DND-41 (cell line): ENCODE measurements at regions not wholly inside any gene's neighbourhood (a gene's known extent, or its start where the extent isn't known, plus 50 kb on each side); places are given as distances from the start of the nearest gene placed in this dataset.

Experiments
- ATAC-seq: fragments of 200-7000 bp; cut with Tn5 transposase; 3 replicates; pipeline ENCODE4 v1.9.1; 2021; ENCODE audit warnings: low read depth; ENCODE audit not compliant: insufficient read depth
- DNase-seq: peaks from one replicate; pipeline ENCODE4 v3.0.0-alpha.2; 2020
- H2AFZ ChIP-seq: 2 replicates; pipeline ENCODE4 v1.6.0; 2012; ENCODE audit warnings: low read depth, low read length
- H3K27ac ChIP-seq: 2 replicates; pipeline ENCODE4 v1.5.1; 2012; ENCODE audit warnings: low read length, inconsistent platforms
- H3K27me3 ChIP-seq: fragments of 200-600 bp; sonication (generic); 2 replicates; pipeline ENCODE4 v1.6.0; 2012; ENCODE audit warnings: low read length, mild to moderate bottlenecking, inconsistent platforms; ENCODE audit not compliant: insufficient read depth, poor library complexity
- H3K36me3 ChIP-seq: 2 replicates; pipeline ENCODE4 v1.5.1; 2012; ENCODE audit warnings: low read length, inconsistent platforms; ENCODE audit not compliant: insufficient read depth
- H3K4me1 ChIP-seq: 2 replicates; pipeline ENCODE4 v1.5.1; 2012; ENCODE audit warnings: mild to moderate bottlenecking, low read length; ENCODE audit not compliant: insufficient read depth
- H3K4me2 ChIP-seq: 2 replicates; pipeline ENCODE4 v1.6.0; 2012; ENCODE audit warnings: mild to moderate bottlenecking, moderate library complexity, low read length, inconsistent platforms; ENCODE audit not compliant: insufficient read depth
- H3K4me3 ChIP-seq, 2 experiments: fragments of 200-600 bp in 1 of 2; shearing (Covaris generic) in 1 of 2; 2 replicates each; pipeline ENCODE4 v1.5.1; 2012 to 2016; ENCODE audit warnings: inconsistent platforms in 2 of 2, low read length in 2 of 2, mild to moderate bottlenecking in 2 of 2, low read depth in 1 of 2, moderate library complexity in 1 of 2
- H3K79me2 ChIP-seq: 2 replicates; pipeline ENCODE4 v1.6.0; 2012; ENCODE audit warnings: low read length, inconsistent platforms; ENCODE audit not compliant: insufficient read depth
- H3K9ac ChIP-seq: 2 replicates; pipeline ENCODE4 v1.6.0; 2012; ENCODE audit warnings: low read depth, mild to moderate bottlenecking, inconsistent platforms, low read length, moderate library complexity
- H3K9me3 ChIP-seq: 2 replicates; pipeline ENCODE4 v1.5.1; 2012; ENCODE audit warnings: low read length, moderate library complexity, mild to moderate bottlenecking, inconsistent platforms; ENCODE audit not compliant: insufficient read depth, severe bottlenecking
- H4K20me1 ChIP-seq: 2 replicates; pipeline ENCODE4 v1.6.0; 2012; ENCODE audit warnings: low read length; ENCODE audit not compliant: insufficient read depth
- CTCF ChIP-seq: IDR thresholded peaks from 2 replicates; pipeline ENCODE4 v1.5.1; 2012; ENCODE audit warnings: borderline replicate concordance, low read length, moderate library complexity, mild to moderate bottlenecking; ENCODE audit not compliant: poor library complexity, severe bottlenecking; ENCODE audit errors: extremely low read depth
- EZH2 ChIP-seq: IDR thresholded peaks from 3 replicates; pipeline ENCODE4 v1.6.1; 2012; ENCODE audit warnings: borderline replicate concordance, low read depth, mild to moderate bottlenecking, moderate library complexity, low read length, inconsistent platforms; ENCODE audit not compliant: severe bottlenecking

GRCh38 chr2:155377931-155378444 is 679.5 kb downstream of the KCNJ3 start:
- H3K9ac ChIP-seq, result no peak overlapping the region
- H3K79me2 ChIP-seq, result no peaks in the 10 kb centered on the region
- H3K27ac ChIP-seq, result no peak overlapping the region
- H2AFZ ChIP-seq, result no peak overlapping the region
- TF ChIP-seq EZH2, result no peak
- no peak for TF ChIP-seq CTCF
- ATAC-seq (peak; percentile 84), DNase-seq (no peak)
- no peaks in the 10 kb centered on the region for H3K36me3 ChIP-seq
- peaks cover 8% of the 10 kb centered on the region for H3K4me1 ChIP-seq
- no peak overlapping the region for H3K4me2 ChIP-seq
- H3K9me3 ChIP-seq, result no peaks in the 10 kb centered on the region
- no peaks in the 10 kb centered on the region for H3K27me3 ChIP-seq
- no peaks in the 10 kb centered on the region for H4K20me1 ChIP-seq
- no peak overlapping the region for H3K4me3 ChIP-seq

DNA sequence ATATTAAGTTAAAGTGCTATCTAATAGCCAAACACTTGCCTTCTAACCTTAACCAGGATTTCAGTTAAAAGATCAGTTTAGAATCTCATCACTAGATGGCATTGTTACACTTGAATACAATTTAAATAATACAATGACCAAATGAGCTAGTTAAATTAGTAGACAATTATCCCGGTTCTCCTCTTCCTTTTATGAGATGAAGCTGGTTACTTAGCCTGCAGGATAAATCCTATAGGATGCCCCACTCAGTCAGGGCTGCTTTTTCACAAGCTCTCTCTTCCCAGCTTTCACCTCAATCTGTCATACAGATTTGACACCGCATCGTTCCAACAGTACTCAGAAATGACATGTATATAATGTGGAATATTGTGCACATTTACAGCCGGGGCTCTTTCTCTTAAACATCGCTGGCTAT is 678.8 kb downstream of the KCNJ3 start:
- Histone ChIP-seq H2AFZ (no peak overlapping the region), H3K9me3 (no peaks in the 10 kb centered on the region), H3K4me3 (no peak overlapping the region), H3K4me2 (no peak overlapping the region), H4K20me1 (no peaks in the 10 kb centered on the region), H3K4me1 (peaks cover 8% of the 10 kb centered on the region), H3K9ac (no peak overlapping the region), H3K27me3 (no peaks in the 10 kb centered on the region), H3K27ac (no peak overlapping the region), H3K36me3 (no peaks in the 10 kb centered on the region), H3K79me2 (no peaks in the 10 kb centered on the region)
- ATAC-seq (peak; percentile 56; the same call in 2 of the 3 replicates), DNase-seq (no peak)
- TF ChIP-seq EZH2, result no peak
- peak; percentile 67 for TF ChIP-seq CTCF

DNA sequence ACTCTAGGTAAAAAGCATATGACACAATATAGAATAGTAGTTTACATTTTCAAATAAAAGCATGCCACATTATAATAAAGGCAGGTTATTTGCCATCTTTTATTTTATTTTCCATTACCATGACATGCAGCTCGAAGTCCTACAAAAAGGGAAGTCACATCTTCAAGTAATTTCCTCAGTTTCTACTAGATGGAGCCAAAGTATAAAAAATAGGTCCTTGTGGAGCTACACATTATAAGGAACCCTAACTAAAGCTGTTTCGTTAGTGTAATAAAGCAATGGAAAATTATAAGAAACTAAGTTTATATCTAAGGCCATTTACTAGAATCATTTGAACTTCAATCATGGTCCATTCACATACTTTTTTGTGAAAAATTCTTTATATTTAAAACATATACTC is 674.5 kb downstream of the KCNJ3 start:
- peaks cover under 1% of the 10 kb centered on the region for H3K4me1 ChIP-seq
- no peak for DNase-seq
- no peaks in the 10 kb centered on the region for H3K9me3 ChIP-seq
- no peak overlapping the region for H3K4me3 ChIP-seq
- ATAC-seq, result peak; percentile 69; the same call in 2 of the 3 replicates
- TF ChIP-seq CTCF (peak; percentile 59), EZH2 (no peak)
- H3K4me2 ChIP-seq, result no peak overlapping the region
- H3K79me2 ChIP-seq, result no peaks in the 10 kb centered on the region
- no peaks in the 10 kb centered on the region for H3K27me3 ChIP-seq
- no peaks in the 10 kb centered on the region for H4K20me1 ChIP-seq
- no peak overlapping the region for H3K9ac ChIP-seq
- H3K27ac ChIP-seq, result no peak overlapping the region
- no peak overlapping the region for H2AFZ ChIP-seq
- no peaks in the 10 kb centered on the region for H3K36me3 ChIP-seq
